ENCODE measurements at regions not wholly inside any gene's neighbourhood (a gene's known extent, or its start where the extent isn't known, plus 50 kb on each side); places are given as distances from the start of the nearest gene placed in this dataset.
"Not testable (repeated sequence)": the region's sequence is repeated elsewhere in the genome, so short reads cannot be mapped to it uniquely, and the experiment has no call there.

DNA sequence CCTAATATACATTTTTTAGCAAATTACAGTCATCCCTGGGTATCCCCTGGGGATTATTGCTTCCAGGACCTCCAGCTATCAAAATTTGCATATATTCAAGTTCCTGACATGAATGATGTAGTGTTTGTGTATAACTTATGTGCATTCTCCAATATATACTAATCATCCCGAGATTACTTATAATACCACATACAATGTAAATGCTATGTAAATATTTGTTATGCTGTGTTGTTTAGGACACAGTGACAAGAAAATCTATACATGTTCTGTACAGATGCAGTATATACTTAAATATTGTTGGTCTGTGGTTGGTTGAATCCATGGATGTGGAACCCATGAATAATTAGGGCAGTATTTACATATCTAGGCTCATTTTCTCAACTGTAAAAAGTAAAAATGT lies 1060.3 kb downstream of the DSC3 start:
- DNase-seq, result no peak

DNA sequence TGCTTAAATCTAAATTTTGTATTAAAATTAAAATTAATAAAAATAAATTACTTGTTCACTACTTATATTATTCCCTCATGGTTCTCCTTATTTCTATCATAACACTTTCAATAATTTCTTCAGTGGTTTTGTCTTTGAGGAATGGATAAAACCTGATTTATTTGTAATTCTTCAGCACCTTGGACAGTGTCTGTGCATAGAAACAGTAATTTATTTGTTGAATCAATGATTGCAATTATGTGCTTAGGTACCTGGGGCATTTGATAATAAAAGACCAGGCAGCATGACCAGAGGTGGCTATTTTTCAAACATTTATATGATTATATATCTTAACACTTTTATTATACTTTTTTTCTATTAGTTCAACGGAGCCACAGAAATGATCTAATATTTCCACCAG lies 1062.7 kb downstream of the DSC3 start:
- DNase-seq, result no peak

DNA sequence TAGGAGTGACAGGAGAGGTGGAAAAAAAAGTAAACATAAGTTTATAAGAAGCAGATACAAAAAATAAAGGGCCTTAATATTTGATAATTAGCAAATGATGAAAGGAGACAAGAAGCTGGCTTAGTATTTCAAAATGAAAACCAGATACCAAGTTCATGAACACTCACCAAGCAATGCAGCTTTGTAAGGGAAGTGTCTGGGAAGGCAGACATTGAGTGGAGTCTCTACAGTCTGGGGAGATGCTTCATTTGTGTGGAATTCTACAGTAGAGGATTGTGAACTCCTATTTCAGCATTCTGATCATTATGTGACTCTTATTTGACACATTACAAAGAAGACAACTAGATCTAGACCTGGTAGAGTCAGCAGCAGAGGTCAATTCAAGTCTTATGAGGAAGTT lies 1072.7 kb downstream of the DSC3 start:
- no peak for DNase-seq

DNA sequence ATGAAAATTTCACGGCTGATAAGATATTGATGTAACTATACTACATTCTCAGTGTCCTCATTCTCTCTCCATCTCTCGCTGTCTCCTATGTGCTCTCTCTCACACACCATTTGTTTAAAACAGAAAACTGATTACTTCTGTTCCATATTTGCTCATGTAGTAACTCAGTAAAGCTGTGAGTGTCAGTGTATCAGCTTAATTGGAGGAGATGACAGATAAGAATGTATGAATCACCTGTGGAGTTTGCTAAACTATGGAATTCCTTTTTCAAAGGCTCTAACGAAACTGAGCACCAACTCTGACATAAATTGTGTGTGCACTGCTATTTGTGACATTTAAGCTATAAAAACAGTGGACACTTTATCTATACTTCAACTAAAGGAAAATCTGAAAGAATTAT lies 1080.0 kb downstream of the DSC3 start:
- DNase-seq, result no peak

DNA sequence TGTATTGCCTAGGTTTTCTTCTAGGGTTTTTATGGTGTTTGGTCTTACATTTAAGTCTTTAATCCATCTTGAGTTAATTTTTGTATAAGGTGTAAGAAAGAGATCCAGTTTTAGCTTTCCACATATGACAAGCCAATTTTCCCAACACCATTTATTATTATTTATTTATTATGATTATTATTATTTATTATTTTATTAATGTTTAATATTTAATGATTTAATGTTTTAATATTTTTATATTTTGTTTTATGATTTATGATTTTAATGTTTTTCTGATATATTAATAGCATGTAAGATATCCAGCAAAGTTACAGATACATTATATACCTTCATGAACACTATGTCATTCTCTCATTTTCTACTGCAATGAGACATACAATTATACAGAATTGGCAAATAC lies 1082.0 kb downstream of the DSC3 start:
- no peak for DNase-seq

DNA sequence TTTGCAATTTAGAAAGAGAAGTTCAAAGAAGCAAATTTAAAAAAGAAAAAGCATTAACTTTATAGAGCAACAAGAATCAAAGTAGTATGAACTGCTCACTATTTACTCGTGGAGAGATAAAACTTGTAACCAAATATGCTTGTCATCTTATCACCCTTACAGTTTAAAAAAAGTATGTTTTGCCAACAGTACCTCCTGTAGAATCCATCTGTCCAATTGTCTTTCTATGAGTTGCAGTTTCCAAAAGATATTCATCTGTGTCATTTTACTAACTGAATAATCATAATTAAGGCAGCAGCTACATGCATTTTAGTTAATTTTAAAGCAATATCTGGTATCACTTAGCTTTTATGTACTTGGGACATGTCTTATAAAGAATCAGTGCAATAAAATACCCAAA lies 1112.3 kb downstream of the DSC3 start:
- no peak for DNase-seq

DNA sequence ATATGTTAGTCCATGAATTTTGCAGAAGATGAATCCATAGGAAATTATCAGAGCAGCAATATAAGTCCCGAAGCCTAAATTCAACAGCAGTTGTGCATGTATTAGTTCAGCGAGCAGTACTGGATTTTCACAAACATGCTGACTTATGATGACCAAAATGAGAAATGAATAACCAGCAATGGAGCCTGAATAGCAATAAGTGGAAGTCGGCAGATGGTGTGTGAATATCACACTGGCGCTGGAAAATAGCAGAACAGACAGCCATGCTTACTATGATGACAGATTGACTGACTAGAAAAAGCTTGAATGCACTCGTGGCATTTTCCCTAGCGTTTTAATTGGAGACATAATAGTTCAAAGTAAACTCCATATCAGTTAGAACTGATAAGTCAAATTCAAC lies 1114.5 kb downstream of the DSC3 start:
- no peak for DNase-seq

DNA sequence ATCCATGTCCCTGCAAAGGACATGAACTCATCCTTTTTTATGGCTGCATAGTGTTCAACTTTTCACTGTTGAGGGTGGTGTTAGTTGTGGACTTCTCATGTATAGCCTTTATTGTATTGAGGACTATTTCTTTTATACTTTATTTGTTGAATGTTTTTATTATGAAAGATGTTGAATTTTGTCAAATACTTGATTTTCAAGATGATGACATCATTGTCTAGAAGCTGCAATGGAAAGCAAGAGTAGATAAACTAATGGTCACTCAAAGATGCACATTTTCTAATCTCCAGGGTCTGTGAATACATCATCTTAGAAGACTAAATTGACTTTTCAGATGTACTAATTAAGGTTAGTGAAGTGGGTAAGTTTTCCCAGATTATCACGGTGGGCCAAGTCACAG lies 1117.0 kb downstream of the DSC3 start:
- no peak for DNase-seq

DNA sequence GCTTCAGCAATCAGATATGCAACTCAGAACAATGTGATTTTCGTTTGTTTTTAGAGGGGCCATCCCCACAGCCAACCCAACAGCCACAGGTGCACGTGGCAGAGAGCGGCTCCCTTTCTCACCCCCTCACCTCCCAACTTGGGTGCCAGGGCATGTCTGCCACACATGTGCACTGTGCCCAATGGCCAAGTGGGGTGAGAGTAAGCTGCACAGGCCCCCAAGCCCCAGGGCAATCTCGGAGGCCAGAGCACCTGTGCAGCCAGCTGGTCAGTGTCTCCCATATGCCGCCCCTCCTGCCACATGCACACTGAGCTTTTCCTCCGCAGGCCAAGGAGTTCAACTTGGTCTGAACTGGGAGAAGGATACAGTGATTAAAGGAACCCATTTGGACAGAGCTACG lies 1130.2 kb downstream of the DSC3 start:
- no peak for DNase-seq

DNA sequence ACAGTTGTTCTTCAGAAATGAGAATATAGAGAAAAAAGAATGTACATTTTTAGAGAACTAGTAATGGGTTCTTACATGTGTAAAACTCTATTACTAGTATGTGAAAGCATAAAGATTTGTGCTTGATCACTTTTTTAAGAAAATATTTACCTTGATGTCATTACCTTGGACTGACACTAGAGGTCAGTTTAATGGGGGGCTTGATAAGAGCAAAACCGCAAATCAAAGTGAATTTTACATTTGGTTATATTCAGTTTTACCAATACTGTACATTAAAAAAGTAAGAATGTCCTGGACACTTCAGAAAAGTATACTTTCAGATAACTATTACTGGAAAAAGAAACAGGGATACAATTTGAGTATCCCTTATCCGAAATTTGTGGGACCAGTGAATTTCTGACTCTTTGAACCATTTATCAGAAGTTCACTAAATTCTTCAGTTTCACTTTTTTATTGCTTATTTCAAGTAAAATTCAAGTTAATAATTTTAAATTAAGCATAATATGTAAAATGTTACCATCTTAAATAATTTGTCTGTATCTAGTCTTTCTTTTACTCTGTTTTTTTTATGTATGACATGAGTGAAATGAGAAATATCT lies 1149.5 kb downstream of the DSC3 start:
- peak in 1 of 2 experiments; percentile 13 for DNase-seq

DNA sequence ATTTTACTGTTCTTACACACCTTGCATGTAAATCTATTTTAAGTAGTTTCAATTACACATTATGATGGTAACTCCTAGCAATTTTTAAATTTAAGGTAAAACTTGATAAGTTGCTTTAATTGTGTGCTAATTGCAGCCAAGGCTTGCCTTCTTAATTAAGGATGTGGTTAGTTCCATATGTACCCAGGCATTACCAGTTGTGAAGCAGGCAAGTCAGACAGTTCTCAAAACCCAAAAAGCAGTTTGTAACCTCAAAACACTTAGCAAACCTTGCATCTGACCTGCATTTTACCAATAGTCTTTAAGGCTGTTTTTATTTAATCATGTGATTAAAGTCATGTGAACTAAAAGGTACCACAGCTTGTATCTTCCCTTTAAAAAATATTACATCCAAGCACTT lies 1159.4 kb downstream of the DSC3 start:
- DNase-seq, result no peak

DNA sequence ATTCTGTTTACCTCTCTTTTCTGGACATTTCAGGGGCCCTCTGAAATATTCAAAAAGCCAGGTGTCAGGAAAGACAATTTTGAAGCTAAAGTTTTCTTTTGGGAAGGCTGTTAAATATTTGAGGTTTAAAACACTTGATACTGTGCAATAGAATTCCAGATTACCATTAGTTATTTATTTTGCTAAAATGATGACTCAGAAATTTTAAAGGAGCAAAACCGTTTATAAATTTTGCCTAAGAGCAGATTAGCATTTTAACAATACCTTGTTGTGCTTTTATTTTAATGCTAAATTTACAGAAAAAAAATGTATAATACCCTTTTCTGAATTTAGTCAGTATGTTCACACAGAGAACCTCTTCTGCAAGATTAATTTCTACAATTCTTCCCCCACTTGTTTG lies 1159.9 kb downstream of the DSC3 start:
- DNase-seq, result no peak

DNA sequence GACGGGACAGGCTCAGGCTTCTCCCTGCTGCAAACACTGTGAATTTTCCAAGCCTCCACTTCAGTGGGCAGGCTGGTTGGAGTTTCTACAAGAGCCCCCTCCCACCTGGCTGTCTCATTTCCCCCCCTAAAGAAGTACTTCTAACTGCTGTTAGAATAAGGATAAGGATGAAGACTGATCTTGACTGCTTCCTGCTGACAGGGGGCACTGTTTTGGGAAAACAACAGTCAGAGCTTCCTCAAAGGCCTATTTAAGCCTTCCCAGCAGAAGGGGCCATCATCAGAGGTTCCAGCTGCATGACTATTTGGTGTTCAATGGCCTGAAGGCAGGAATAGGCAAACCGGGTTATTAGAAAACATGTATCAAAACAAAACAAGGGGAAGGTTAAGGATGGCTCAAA lies 1162.8 kb downstream of the DSC3 start:
- DNase-seq, result no peak

DNA sequence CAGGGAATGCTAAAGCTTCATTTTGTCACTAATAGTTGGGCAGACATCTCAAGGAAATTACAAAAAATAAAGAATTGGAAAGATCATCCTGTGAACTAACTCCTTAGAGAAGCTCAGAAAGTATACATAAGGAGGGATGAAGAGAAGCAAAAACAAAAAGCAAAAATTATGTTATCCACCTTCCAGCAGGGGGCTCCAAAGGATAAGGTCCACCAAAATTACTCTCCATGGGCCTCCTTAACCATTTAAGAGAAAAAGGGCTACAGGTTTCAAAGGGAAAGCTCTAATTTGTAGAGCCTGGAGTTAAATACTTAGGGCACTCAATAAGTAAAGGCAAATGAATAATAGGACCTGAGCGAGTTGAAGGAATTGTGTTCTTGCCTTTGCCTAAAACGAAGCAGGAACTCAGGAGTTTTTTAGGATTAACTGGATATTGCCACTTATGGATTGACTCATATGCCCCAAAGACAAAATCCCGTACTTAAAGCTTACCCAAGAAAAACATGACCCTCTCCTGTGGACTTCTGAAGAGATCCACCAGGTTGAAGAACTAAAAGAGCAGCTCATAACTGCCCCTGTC lies 1167.9 kb downstream of the DSC3 start:
- DNase-seq, result peak in 1 of 2 experiments; percentile 47

DNA sequence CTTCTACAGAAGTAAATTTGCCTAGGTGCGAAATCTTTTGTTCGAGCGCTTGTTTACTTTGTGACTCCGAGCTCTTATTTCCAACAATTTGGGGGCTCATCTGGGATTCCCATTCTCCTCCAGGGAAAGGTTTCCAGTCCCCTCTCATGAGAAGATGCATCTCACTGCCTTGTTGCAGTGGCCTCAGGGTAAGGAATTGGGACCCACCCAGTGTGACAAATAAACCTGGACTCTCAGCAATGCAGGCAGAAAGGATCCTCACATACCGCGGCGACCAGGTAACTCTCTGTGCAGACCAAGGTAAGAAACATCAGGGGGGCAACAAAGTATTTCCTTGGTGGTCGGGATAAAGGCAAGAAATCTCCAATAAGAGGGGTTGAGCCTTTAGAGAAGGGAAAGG lies 1169.3 kb downstream of the DSC3 start:
- DNase-seq, result no peak

DNA sequence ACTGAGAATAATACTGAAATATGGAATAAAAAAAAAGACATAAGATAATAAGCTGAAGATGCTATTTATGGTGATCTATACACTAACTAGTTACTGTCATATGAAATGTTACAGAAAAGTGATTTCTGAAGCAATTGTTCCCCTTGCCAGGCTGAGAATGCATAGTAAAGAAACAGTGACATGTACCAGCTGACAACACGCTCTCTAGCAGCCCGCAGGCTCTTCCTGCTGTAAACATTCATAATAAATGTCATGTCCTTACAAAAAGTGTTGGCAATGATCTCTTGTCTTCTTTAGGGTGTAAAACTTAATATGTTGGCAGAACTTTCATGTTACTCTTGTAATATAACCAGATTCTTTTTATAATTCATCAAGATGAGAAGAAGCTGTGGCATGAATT lies 1171.3 kb downstream of the DSC3 start:
- DNase-seq, result no peak

DNA sequence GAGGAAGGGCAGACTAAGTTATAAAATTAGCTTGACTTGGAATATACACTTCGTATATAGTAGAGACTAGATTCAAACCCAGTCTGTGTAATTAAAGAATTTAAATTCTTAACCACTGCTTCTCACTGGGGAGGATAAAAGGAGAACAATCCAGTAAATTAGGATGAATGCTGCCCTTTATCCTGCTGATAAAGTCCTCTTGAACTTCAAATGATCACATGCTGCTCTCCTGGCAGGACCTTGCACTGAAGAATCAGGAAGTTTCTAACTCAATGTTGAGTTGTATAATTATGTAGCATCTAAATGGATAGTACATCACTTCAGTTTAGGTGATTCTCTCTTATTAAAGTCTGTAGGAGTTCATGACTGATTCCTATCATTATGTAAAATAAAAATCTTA lies 1179.7 kb downstream of the DSC3 start:
- DNase-seq, result no peak

DNA sequence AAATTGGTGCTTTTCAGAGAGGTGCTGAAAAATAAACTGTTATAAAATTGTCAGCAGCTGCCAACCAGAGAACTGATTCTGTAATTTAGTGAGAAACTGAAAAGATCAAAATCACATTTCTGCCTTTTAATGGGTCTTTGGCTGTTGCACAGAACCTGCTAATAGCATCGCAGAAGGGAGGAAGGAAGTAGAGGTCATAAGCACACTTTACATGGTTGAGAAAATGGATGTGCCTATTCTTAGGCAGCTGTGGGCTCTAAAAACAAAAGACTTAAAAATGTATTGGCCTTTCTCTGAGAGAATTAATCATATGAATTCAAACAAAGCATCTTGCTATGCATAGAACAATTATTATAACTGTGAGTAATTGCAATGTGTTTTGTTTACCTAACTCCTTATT lies 1186.9 kb downstream of the DSC3 start:
- DNase-seq, result no peak

DNA sequence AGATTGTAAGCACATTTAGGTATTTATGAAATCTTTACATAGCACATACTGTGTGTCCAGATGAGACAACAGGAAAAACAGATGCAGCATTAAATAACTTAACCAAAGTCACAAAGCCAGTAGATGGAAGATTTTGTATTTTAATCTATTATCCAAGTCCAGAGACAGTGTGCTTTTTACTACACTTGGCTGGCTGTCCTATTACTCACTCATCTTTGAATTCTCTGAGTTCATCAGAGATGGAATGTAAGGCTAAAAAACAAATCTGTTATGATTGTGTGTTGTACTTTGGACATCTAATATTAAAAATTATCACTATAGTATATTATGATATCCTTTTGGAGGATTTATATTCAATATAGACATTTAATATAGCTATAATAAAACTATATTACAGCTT lies 1189.4 kb downstream of the DSC3 start:
- DNase-seq, result no peak

DNA sequence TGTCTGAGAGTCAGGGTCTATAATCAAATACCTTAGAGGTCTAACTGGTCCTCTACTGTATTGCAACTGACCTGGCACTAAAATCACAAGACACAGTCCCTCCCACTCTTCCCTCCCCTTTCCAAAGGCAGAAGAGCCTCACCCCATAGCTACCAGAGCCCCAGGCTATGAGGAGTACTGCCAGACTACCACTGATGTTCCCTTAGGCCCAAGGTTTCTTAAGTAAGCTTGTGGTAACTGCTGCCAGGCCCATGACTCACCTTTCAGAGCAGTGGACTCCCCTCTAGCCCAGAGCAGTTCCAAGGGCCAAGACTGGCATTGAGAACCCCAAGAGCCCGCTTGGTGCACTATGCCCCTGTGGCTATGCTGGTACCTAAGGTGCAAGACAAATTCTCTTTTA lies 1193.4 kb downstream of the DSC3 start:
- DNase-seq, result no peak

DNA sequence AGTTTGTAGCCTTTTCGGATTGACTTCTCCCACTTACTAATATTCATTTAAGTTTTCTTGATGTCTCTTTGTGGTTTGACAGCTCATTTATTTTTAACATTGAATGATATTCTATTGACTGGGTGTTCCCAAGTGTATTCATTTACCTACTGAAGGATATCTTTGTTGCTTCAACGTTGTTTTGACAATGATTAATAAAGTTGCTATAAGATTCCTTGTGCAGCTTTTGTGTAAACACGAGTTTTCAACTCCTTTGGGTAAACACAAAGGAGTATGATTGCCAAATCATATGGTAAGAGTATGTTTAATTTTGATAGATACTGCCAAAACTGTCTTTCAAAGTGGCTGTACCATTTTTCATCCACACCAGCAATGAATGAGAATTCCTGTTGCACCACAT lies 1200.9 kb downstream of the DSC3 start:
- DNase-seq, result no peak

DNA sequence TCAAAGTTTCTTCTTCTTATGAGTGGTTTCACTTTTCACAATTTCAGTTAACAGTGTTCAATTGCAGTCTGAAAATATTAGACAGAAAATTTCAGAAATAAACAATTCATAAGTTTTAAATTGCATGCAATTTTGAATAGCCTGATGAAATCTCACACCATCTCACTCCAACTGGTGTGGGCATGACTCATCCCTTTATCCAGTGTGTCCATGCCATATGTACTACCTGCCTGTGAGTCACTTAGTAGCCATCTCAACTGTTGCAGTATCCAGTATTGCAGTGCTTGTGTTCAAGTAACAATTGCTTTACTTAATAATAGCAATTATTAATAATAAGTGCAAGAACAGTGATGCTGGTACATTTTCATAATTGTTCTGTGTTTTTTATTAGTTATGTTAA lies 1202.5 kb downstream of the DSC3 start:
- DNase-seq, result peak in 1 of 2 experiments; percentile 48

DNA sequence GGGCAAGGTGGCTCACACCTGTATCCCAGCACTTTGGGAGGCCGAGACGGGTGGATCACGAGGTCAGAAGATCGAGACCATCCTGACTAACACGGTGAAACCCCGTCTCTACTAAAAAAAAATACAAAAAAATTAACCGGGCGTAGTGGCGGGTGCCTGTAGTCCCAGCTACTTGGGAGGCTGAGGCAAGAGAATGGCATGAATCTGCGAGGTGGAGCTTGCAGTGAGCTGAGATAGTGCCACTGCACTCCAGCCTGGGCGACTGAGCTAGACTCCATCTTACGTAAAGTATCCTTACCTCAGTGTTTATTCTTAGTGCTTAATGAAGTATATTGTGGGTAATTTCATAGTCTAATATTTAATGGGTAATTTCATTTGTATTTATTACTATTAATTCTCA lies 1203.6 kb downstream of the DSC3 start:
- not testable (repeated sequence) for DNase-seq

DNA sequence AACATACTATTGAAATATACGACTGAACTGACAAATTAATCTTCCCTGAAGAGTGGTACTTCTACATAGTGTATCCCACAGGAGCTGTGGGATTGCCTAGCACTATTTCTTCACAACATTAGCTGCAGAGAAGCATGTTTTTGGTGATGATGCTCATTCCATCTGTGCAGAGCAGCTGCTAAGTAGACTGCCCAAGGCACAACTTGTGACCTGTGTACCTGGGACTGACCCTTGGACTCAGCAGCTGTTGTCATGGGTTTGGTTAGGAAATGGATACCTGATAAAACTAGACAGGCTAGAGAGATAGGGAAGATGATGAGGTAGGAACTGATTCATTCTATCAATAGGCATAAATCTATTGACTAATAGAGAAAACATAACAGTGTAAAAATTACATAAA lies 1204.0 kb downstream of the DSC3 start:
- no peak for DNase-seq

DNA sequence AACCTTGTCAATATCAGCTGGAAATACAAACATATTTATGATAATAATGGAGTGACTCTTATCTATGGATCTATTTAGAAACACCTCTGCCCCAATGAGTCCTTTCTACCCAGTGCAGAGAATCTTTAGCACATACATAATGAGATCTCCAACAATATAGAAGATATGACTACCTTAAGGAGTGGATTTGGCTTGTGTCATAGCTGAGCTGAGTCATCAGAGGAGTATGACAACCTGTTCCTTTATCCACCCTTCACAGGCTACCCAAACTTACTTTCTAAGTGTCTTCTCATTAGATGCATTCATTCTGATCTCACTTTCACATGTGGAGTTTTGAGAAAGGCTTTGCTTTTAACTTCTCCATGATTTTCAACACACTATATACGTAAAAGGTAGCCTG lies 1218.9 kb downstream of the DSC3 start:
- no peak for DNase-seq

DNA sequence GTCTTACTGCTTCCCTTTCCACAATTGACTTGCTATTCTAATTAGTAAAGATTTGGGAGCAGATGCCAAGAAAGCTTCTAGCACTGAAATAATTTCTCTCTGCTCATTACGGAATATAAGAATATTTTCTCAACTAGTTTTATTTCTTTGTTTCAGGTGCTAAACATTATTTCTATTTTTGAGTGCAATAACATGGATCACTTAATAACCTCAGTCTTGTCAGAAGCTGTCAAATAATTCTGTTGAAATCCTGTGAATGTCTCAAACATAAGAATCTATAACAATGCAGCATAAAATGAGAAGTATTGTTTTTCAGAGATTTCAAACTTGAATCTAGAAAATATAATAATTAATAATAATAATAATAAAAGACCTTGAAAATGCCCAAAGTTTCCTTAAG lies 1221.0 kb downstream of the DSC3 start:
- no peak for DNase-seq
